PC-3 (cell line): ENCODE measurements at regions not wholly inside any gene's neighbourhood (a gene's known extent, or its start where the extent isn't known, plus 50 kb on each side); places are given as distances from the start of the nearest gene placed in this dataset.

Source experiments
- CTCF ChIP-seq: fragments of 300-600 bp; sonication (generic); conservative IDR thresholded peaks from 2 replicates; pipeline ENCODE4 v1.5.1; 2017; ENCODE audit warnings: antibody characterized with exemption, low read depth, mild to moderate bottlenecking, low read length
- EZH2 ChIP-seq: fragments of 300-600 bp; sonication (generic); IDR thresholded peaks from one replicate; pipeline ENCODE4 v1.6.1; 2017; ENCODE audit warnings: antibody characterized with exemption, mild to moderate bottlenecking, low read length; ENCODE audit not compliant: unreplicated experiment

GRCh38 chr14:97942921-97943320 is 1145.7 kb downstream of the VRK1 start:
- TF ChIP-seq CTCF (no peak), EZH2 (no peak)
